ENCODE measurements at regions not wholly inside any gene's neighbourhood (a gene's known extent, or its start where the extent isn't known, plus 50 kb on each side); places are given as distances from the start of the nearest gene placed in this dataset.

DNA sequence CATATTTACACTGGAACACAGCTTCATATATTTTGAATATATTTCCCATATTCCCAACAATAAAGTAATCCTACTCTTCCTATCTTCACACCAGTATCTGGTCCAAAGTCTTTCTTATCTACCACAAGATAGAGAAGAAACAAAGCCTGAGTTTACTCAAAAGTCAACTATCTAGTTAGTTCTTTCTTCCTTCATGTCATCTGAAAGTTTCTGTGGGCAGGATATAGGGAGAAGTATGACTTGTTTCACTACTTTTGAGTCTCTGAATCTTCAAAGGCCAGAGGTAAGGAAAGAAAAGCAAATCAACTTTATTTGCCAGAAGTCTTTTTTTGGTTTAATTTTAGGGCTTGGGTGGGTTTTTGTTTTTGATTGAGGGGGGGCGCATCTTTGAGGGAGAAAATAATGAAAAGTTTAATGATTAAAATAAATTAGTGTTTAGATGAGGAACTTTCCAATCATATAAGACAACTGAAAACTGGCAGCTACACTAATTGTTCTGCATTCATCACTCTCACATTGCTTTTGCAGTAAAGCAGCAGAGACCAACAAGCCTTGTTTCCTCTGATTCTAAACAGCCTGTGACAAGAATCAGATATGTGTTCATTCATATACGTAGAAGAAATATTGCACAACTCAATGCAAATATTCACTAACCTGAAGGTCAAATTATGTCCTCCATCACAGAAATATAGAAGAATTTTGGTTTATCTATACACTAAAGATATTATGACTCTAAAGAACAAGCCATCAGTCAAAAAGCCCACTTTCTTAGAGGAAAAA lies 421.4 kb downstream of the SHQ1 start:
- Histone ChIP-seq H3K27ac (no peak overlapping the region), H3K4me3 (no peak overlapping the region)

DNA sequence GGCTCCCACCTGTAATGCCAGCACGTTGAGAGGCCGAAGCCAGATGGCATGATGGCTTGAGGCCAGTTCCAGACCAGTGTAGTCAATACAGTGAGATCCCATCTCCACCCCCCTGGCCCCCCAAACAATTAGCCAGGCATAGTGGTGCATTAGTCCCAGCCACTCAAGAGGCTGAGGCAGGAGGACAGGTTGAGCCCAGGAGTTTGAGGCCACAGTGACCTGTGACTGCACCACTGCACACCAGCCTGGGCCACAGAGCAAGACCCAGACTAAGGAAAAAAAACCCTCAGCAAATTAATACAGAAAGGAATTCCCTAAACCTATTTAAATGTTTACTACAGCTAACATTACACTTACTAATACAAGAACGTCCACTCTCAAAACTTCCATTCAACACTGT lies 424.6 kb downstream of the SHQ1 start:
- no peak overlapping the region for H3K4me3 ChIP-seq
- no peak overlapping the region for H3K27ac ChIP-seq

DNA sequence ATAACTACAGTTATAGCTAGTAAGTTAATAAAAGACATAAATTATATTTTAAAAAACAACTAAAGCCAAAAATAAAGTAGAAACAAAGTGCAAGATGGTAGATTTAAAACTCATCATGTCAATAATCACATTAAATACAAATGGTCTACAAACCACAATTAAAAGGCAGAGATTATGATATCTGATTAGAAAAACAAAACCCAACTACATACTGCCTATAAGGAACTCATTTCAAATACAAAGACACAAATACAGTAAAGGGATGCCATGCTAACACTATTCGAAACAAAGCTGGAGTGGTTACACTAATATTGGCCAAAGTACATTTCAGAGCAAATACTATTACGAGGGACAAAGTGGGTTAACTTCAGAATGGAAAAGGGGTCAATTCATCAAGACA lies 426.5 kb downstream of the SHQ1 start:
- Histone ChIP-seq H3K4me3 (no peak overlapping the region), H3K27ac (no peak overlapping the region)

DNA sequence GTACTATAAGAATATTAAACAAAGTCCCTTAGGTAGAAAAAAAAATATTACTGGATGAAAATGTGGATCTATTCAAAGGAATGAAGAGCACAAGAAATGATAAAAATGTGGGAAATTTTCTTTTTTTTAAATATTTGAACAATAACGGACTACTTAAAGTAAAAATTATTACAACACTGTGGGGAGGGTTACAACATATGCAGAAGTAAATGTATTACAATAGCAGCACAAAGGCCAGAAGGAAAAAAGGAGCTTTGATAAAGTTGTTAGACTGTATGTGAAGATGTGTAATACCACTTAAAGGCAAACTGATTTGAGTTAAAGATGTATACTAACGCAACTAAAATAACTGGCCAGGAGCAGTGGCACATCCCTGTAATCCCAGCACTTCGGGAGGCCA lies 427.1 kb downstream of the SHQ1 start:
- H3K27ac ChIP-seq, result no peak overlapping the region
- no peak overlapping the region for H3K4me3 ChIP-seq

DNA sequence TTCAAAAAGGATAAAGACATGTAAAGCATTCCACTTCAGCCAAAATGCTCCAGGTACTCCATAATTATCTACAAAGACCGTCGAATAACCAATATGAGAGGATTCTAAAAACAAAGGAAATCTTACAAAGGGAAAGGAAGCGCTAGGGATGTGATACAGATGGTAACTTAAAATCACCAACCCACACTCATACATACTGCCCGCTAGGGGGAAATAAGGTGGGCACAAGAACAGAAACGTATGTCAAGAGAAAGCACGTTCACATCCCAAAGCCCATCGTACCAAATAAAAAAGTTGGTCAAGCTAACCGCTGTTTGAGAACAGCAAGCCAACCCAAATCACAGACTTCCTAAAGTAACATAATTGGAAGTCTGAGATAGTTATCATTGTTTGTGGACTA lies 429.4 kb downstream of the SHQ1 start:
- Histone ChIP-seq H3K27ac (no peak overlapping the region), H3K4me3 (no peak overlapping the region)

DNA sequence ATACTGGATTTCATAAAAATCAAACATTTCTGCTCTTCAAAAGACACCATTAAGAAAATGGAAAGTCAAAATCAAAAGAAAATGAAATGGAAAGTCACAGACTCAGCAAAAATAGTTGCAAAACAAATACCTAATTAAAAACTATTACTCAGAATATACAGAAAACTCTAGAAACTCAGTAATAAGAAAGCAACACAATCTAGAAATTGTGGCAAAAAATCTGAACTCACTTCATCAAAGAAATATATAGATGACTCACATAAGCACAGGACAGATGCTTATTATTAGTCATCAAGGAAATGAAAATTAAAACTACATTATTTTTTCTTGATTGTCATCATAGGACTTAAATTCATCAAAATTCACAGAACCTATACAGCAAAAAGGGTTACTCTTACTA lies 430.0 kb downstream of the SHQ1 start:
- H3K27ac ChIP-seq, result no peak overlapping the region

DNA sequence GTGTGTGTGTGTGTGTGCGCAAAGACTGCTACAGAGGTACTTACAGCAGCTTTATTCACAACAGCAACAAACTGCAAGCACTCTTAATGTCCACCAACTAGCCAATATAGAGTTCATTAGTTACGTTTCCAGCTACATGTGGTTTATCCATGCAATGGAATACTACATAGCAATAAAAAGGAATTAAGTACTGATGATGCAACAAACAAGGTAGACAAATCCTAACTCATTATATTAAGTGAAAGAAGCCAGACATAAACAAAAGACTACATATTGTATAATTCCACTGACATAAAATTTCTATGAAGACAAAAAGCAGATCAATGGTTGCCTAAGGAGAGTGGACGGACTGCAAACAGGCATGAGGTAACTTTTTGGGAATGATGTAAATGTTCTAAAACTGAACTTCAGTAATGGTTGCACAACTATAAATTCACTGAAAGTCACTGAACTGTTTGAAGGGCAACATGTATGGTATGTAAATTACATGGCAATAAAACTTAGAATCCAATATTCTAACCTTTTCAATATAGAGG lies 433.7 kb downstream of the SHQ1 start:
- Histone ChIP-seq H3K27ac (no peak overlapping the region), H3K4me3 (no peak overlapping the region)

More for the DNA sequence above, 430.0 kb downstream of the SHQ1 start:
- H3K4me3 ChIP-seq, result no peak overlapping the region

DNA sequence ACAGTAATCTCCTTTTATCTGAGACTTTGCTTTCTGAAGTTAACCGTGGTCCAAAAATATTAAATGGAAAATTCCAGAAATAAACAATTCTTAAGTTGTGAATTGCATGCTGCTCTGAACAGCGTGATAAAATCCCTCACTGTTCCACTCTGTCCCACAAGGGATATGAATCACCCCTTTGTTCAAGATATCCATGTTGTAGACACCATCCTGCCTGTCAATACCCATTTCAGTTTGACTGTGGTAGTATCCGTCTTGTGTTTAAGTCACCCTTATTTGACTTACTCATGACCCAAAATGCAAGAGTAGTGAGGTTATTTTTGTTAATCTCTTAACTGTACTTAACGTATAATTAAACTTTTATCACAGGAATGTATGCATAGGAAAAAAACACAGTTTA lies 435.0 kb downstream of the SHQ1 start:
- H3K4me3 ChIP-seq, result no peak overlapping the region

DNA sequence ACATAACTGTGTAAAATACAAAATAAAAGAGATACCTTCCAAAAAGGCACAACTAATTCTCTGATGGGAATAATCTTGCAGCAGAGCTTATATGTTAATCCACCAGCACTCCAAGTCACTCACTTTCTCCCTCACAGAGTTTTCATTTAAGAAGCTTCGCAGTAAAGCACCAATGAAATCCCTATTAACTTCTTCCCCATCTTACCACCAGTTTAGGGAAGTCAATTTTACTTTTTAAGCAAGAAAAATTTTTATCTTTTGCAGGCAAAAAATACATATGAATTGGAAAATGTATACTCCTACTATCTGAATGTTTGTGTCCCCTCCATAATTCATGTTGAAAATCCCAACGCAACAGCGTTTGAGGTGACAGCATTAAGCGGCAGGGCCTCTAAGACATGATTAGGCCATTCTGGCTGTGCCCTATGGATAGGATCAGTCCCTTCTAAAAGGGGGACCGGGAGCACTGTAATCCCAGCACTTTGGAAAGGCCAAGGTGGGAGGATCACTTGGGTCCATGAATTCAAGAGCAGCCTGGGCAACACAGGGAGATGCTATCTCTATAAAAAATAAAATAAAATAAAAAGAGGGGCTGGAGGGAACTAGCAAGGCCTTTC lies 435.8 kb downstream of the SHQ1 start:
- Histone ChIP-seq H3K4me3 (no peak overlapping the region), H3K27ac (no peak overlapping the region)

More for the DNA sequence above, 435.0 kb downstream of the SHQ1 start:
- no peak overlapping the region for H3K27ac ChIP-seq

DNA sequence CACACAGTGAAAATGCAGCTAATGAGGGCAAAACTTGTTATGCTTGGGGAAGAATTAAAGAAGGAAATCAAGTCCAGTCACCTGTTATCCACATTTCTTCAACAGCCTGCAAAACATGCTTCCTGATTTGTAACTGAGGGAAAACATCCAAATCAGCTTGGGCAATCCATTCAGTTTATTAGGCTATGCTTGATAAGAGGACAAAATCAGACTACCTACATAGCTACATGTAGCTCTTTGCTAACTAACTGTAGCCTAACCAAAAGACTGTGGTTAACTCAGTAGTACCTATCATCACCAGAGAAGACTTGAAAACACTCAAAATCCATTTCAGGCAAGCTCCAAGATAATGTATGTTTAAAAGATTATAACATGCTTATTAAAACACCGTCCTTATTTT lies 436.4 kb downstream of the SHQ1 start:
- no peak overlapping the region for H3K27ac ChIP-seq
- no peak overlapping the region for H3K4me3 ChIP-seq

DNA sequence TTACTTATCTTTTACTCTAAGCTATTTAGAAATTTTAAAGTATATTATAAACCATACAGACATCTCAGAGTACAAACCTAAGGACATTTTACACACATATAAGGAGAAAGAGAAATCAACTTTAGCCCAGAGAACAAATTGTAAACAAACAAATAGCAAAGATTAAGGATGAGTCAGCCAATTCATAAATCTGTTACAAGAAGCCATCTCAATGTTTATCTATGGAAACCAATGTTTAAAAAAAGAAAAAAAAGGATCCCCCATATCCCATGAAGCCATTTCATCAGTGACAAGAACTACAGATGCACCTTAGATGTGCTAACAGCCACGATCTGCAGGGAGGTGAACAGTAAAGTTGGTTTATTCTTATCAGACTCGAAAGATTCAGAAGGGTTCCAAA lies 437.1 kb downstream of the SHQ1 start:
- H3K27ac ChIP-seq, result no peak overlapping the region
- no peak overlapping the region for H3K4me3 ChIP-seq

DNA sequence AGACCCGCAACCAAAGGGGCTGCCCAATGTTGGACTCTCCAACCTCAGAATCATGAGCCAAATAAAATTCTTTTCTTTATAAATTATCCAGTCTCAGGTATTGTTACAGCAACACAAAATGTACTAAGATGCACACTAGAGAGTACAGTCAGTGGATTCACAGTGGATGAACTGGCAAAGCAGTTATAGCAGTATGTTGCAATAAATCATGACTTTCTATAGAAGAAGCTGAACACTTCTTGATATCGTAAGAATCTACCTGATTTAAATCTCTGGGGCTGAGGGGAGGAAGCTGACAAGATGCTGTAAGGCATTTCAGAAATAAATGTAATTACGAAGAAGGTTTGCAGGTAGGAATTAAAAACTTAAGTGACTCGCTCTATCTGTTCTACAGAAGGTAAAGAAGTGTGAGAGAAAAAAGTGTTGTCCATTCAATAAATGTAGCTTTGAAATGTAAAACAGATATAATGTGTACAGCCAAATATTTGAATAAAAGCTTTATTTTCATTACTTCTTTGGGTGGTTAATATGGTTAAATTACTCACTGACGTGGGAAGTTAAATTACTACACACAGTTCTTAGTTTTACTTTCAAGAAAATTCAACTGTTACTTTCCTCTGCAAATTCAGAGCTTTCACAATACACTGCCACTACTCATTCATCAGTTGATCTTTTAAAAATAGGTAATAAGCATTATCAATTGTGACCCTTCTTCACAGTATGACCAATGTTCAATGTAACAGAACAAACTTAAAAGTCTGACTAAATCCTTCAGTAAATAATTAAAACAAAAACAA lies 439.1 kb downstream of the SHQ1 start:
- no peak overlapping the region for H3K4me3 ChIP-seq
- no peak overlapping the region for H3K27ac ChIP-seq

DNA sequence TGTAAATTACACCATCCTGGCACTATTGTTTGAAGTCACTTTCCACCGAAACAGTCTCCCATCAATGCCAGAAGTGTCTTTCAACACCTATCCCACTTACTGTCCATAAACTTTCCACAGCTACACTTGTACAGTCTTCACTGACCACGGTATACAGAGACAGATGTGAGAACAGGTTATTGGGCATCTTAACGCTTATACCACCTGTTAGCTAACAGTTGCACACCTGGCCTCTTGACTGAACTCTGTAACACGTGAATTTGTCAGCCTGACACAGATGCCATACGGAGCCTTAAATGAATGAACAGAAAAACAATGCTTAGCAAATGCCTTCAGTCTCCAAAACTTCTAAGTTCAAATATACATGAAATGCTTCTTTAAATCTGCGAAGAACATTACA lies 440.5 kb downstream of the SHQ1 start:
- Histone ChIP-seq H3K27ac (no peak overlapping the region), H3K4me3 (no peak overlapping the region)

DNA sequence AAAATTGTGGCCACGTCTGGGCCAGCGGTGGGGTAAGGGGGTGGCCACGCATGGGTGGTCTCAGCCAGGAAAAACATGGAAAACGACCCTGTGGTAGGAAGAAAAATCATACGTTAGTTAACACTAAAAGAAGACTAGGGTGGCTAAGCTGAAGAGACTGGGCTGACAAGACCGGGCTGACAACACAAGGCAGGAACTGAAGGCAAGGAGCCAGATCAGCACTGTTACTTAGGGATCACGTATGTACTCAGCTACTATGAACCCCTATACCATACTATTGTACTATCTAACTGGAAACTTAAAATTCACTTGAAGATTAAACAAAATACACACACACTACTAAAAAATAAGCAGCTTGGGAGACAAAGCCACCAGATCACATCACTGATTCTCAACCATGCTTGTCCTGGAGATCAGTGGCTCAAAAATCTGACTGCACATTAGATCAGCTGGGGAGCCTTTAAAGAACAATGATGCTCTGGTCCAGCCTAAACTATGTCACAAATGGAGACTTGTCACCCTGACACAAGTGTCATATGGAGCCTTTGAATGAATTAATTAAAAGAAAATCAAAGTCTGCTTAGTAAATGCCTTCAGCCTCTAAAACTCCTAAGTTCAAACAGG lies 442.2 kb downstream of the SHQ1 start:
- Histone ChIP-seq H3K27ac (no peak overlapping the region), H3K4me3 (no peak overlapping the region)

DNA sequence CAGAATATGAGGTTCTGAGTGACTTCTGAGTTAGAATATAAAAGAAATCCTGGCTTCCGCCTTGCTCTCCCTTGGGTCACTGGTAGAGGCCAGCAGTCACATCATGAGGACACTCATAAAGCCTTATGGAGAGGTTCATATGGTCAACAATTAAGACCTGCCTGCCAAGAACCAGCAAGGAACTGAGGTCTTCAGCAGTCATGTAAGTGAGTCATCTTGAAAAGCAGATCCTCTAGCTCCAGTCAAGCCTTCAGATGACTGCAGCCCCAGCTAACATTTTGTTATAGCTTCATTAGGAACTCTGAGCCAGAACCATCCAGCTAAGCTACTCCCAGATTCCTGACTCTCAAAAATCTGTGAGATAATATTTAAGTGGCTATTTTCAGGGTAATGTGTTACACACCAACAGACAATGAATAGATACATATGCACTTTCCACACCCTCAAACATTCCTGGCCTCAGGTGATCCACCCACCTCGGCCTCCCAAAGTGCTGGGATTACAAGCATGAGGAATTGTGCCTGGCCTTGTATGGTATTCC lies 447.2 kb downstream of the SHQ1 start:
- Histone ChIP-seq H3K4me3 (no peak overlapping the region), H3K27ac (no peak overlapping the region)

DNA sequence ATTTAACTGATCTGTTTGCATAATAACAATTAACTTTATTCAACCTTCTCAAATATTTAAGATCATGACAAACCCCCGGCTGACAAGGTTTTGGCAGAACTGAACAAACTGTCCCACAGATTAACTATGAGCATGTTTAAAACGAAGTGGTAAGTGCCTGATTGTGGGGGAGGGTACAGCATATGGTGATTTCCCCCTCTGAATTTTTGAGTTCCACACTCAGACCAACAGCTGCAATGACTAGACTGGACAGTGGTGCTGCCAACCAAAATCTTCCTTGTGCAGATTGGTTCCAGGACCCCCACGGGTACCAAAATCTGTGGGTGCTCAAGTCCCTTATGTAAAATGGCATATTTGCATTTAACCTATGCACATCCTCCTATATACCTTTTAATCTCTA lies 449.5 kb downstream of the SHQ1 start:
- H3K4me3 ChIP-seq, result no peak overlapping the region
- no peak overlapping the region for H3K27ac ChIP-seq

DNA sequence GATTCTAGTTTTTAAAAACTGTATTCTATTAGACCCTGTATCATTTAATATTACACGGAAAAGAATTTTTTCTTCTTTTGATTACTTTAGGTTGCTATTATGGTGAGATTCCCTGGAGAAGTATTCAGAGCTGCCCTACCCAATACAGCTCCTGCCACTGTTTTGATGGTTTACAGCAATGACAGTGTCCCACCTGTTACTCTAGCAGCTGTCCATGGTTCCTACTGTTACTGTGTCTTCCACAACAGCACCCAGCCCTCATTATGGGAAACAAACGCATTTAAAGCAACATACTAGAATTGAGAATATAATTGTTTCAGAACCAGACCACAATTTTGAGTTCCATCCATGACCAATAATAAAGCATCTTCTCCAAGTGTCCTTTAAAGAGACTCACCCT lies 450.7 kb downstream of the SHQ1 start:
- no peak overlapping the region for H3K27ac ChIP-seq
- no peak overlapping the region for H3K4me3 ChIP-seq

DNA sequence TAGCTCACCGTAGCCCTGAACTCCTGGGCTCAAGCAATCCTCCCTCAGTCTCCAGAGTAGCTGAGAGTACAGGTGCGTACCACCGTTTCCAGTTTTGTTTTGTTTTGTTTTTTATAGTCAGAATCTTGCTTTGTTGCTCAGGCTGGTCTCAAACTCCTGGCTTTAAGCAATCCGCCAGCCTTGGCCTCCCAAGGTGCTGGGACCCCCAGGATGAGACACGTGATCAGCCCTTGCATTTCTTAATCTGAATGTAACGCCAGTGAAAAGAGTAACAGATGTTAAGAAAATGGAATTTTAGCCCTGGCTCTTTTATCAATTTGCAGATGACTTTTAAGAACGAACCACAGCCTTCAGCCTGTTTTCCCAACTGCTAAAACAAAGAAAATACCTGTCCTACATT lies 451.3 kb downstream of the SHQ1 start:
- Histone ChIP-seq H3K4me3 (no peak overlapping the region), H3K27ac (no peak overlapping the region)

DNA sequence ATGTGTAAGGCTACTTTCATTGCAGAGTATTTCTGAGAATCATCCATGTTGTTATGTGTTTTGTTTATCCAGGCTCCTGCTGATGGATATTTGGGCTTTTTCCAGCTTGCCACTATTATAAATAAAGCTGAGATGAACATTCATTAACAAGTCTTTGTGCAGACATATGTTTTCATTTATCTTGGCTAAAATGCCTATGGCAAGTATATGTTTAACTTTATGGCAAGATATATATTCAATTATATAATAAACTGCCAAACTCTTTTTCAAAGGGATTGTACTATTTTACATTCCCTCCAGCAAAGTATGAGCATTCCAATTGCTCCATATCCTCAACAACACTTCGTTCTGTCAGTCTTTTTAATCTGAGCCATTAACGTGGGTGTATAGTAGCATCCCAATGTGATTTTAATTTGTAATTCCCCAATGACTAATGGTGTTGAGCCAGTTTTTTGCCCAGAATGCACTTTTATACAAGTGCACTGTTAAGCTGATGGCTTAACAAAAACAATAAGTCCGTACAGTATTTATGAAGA lies 452.4 kb downstream of the SHQ1 start:
- H3K27ac ChIP-seq, result no peak overlapping the region
- H3K4me3 ChIP-seq, result no peak overlapping the region

DNA sequence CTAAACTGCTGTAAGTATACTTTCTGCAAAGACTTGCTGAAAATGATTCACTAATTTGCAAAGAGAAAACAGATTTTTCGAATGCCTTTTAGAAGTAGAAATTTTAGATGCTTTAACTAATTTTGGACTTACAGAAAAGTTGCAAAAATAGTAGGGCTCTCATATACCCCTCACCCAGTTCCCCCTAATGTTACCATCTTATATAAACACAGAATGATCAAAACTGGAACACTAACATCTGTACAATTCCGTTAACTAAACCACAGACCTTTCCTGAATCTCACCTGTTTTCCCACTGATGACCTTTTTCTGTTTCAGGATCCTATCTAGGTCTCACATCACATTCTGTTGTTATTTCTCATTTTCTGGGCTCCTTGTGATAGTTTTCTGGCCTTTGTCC lies 454.8 kb downstream of the SHQ1 start:
- no peak overlapping the region for H3K27ac ChIP-seq
- H3K4me3 ChIP-seq, result no peak overlapping the region
